Stomach (tissue), 8 donors: ENCODE measurements at regions not wholly inside any gene's neighbourhood (a gene's known extent, or its start where the extent isn't known, plus 50 kb on each side); places are given as distances from the start of the nearest gene placed in this dataset.

Experiments used
- DNase-seq, 2 donors: peaks; one replicate each; pipeline versions ENCODE4 v3.0.0 to v3.0.0-alpha.2; 2013 to 2019
- H3K27ac ChIP-seq, 5 donors: fragments of 200-600 bp in 4 of 5; sonication (generic) in 4 of 5; one replicate each; pipeline ENCODE4 v1.5.1; 2013 to 2019; ENCODE audit warnings: mild to moderate bottlenecking in 1 of 5, moderate library complexity in 1 of 5
- H3K27me3 ChIP-seq, 3 donors: fragments of 200-600 bp; sonication (generic); one replicate each; pipeline ENCODE4 v1.5.1; 2017 to 2019; ENCODE audit warnings: mixed run types in 1 of 3
- H3K36me3 ChIP-seq, 4 donors: fragments of 200-600 bp; sonication (generic); 1 replicate in 3 of 4; 2 replicates in 1 of 4; pipeline ENCODE4 v1.5.1; 2016 to 2019
- H3K4me1 ChIP-seq, 4 donors: fragments of 200-600 bp; sonication (generic); one replicate each; pipeline ENCODE4 v1.5.1; 2016 to 2019
- H3K4me3 ChIP-seq, 4 donors: fragments of 200-600 bp; sonication (generic) in 3 of 4; one replicate each; pipeline ENCODE4 v1.5.1; 2016 to 2019; ENCODE audit warnings: mild to moderate bottlenecking in 1 of 4
- H3K9me3 ChIP-seq, 4 donors: fragments of 200-600 bp; sonication (generic); one replicate each; pipeline ENCODE4 v1.5.1; 2016 to 2019
- EP300 ChIP-seq: sonication (generic); formaldehyde crosslinking; IDR thresholded peaks from one replicate; pipeline ENCODE4 v1.6.1; 2017; ENCODE audit warnings: antibody characterized with exemption
- POLR2A ChIP-seq, 4 donors: fragments of 450-650 bp; IDR thresholded peaks; one replicate each; pipeline ENCODE4 v1.6.1; 2016; ENCODE audit warnings: antibody characterized with exemption in 4 of 4, control low read depth in 2 of 4, mild to moderate bottlenecking in 1 of 4, moderate library complexity in 1 of 4
- POLR2AphosphoS5 ChIP-seq, 3 donors: sonication (generic); formaldehyde crosslinking; IDR thresholded peaks; one replicate each; pipeline ENCODE4 v1.6.1; 2016; ENCODE audit warnings: antibody characterized with exemption in 3 of 3
- WGBS, 5 donors: extraction: QIAGEN DNeasy Blood & Tissue Kit in 3 of 5; methylation state at CpG; one replicate each; pipeline versions ENCODE4 v1.1.5 to v1.1.7; 2013 to 2018; 5-methylcytosine and 5-hydroxymethylcytosine counted together
- intact Hi-C: fragments of 100-400 bp; cut with DNase I; formaldehyde crosslinking; loops from one replicate; pipeline ENCODE4 v1.15.1; 2023; ENCODE audit warnings: low total_unique reads
- TF ChIP-seq, protein P1 (sequence below), 7 experiments: fragments of 450-650 bp in 4 of 7; fragments of 200-600 bp in 3 of 7; sonication (generic) in 3 of 7; IDR thresholded peaks; one replicate each; pipeline ENCODE4 v1.5.1; 2016 to 2019; ENCODE audit warnings: antibody characterized with exemption in 7 of 7, control low read depth in 2 of 7, mild to moderate bottlenecking in 1 of 7
- donor health status: healthy with polysubstance abuse.
- donor health status: Bipolar disorder and iron deficiency.
- donor health status: healthy.

DNA sequence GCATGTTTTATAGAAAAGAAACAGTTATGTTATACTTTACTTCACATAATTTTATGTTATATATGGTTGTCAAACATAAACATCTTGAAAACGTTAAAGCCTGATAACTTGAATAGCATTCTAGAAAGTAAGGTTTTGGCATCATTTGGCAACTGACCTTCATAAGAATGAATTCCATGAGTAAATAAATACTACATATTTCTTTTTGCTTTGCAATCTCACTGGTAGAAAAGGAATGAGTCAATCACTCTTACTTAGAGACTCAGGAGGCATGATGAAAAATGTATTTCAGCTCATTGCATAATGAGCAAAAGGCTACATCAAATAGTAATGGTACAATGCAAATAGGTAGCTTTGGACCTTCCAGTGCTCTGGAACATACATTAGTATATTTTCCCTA lies 1381.9 kb downstream of the EFNB2 start:
- no peak overlapping the region for H3K4me3 ChIP-seq
- no peak overlapping the region for H3K27ac ChIP-seq
- H3K9me3 ChIP-seq, result no peaks in the 10 kb centered on the region
- H3K4me1 ChIP-seq, result no peaks in the 10 kb centered on the region
- WGBS, 5 donors, result 59 to 73% (median 63%) methylated on average over 1 of the region's 1 CpG
- no peaks in the 10 kb centered on the region for H3K27me3 ChIP-seq
- TF ChIP-seq POLR2AphosphoS5 (IDR thresholded peaks at IDR 0.05) (no peak), EP300 (no peak), POLR2A (IDR thresholded peaks at IDR 0.05) (no peak)
- TF ChIP-seq, protein P1, sequence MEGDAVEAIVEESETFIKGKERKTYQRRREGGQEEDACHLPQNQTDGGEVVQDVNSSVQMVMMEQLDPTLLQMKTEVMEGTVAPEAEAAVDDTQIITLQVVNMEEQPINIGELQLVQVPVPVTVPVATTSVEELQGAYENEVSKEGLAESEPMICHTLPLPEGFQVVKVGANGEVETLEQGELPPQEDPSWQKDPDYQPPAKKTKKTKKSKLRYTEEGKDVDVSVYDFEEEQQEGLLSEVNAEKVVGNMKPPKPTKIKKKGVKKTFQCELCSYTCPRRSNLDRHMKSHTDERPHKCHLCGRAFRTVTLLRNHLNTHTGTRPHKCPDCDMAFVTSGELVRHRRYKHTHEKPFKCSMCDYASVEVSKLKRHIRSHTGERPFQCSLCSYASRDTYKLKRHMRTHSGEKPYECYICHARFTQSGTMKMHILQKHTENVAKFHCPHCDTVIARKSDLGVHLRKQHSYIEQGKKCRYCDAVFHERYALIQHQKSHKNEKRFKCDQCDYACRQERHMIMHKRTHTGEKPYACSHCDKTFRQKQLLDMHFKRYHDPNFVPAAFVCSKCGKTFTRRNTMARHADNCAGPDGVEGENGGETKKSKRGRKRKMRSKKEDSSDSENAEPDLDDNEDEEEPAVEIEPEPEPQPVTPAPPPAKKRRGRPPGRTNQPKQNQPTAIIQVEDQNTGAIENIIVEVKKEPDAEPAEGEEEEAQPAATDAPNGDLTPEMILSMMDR (IDR thresholded peaks at IDR 0.05), result no peak
- intact Hi-C loops, result no loop called here
- no peak for DNase-seq
- no peaks in the 10 kb centered on the region for H3K36me3 ChIP-seq

DNA sequence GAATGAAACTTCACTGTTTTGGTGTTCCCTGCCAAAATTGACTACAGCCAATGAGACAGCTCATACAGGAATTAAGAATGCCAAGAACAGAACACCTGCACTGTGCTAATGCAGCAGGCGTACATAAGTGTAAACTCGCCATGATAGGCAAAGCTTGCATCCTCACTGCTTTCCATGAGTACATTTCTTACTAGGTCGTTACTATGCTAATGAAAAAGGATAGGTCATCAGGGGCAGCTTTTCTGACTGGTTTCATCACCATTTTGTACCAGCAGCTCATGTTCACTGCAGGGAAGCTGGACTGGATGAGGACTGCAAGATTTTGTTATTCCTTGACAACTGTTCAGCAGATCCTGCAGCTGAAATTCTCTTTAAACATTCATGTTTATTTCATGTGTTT lies 1383.8 kb downstream of the EFNB2 start:
- H3K4me1 ChIP-seq, result no peaks in the 10 kb centered on the region
- no peaks in the 10 kb centered on the region for H3K27me3 ChIP-seq
- WGBS, 5 donors, result 79 to 86% (median 81%) methylated on average over 3 of the region's 3 CpGs
- intact Hi-C loops, result no loop called here
- no peak overlapping the region for H3K4me3 ChIP-seq
- TF ChIP-seq EP300, result no peak
- no peak for DNase-seq
- H3K36me3 ChIP-seq, result no peaks in the 10 kb centered on the region
- no peaks in the 10 kb centered on the region for H3K9me3 ChIP-seq
- H3K27ac ChIP-seq, result no peak overlapping the region

DNA sequence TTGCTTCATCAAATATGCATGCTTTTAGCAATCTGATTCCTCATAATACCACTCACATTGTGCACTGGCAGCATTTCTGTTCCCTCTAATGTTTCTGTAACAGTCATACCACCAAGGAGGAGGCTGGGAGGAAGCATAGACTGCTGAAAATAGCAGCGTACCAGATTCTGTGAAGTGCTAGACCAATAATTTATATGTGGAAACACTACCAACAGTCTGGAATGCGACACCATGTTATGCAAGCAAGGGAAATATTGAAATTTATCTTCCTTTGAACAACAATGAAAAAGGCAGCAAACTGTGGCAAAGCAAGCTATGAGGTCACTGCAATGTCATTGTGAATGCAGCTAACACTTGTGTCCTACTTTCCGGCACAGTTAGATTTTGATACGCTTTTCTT lies 1388.0 kb downstream of the EFNB2 start:
- Histone ChIP-seq H3K27ac (no peak overlapping the region), H3K36me3 (no peaks in the 10 kb centered on the region), H3K4me3 (no peak overlapping the region), H3K4me1 (no peaks in the 10 kb centered on the region), H3K9me3 (no peaks in the 10 kb centered on the region), H3K27me3 (no peaks in the 10 kb centered on the region)
- no peak for TF ChIP-seq POLR2A (IDR thresholded peaks at IDR 0.05)
- TF ChIP-seq EP300, result no peak
- no peak for TF ChIP-seq POLR2AphosphoS5 (IDR thresholded peaks at IDR 0.05)
- TF ChIP-seq, protein P1 (IDR thresholded peaks at IDR 0.05), result no peak
- 84 to 87% (median 85%) methylated on average over 4 of the region's 4 CpGs for WGBS, 5 donors
- intact Hi-C loops, result no loop called here
- DNase-seq, result peak in 1 of 2 donors; percentile 13

DNA sequence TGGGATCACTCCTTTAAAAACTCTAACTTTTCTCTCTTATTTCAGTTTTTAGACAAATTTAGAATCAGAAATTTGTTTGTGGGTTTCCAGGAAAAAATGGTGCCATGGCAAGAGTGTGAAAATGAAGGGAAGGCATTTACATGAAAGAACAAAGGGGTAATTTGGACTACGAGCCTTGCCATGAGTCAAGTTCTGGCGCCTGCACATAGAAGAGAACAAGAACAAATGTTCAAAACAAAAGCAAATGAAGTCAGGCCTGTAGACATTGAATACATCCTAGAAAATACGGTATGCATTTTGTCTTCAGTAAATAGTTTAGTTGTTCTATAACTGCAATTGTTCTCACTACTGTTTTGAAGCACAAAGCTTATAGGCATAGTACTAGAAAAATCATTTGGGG lies 1390.5 kb downstream of the EFNB2 start:
- no peak for DNase-seq
- Histone ChIP-seq H3K9me3 (no peaks in the 10 kb centered on the region), H3K27me3 (no peaks in the 10 kb centered on the region), H3K27ac (no peak overlapping the region), H3K4me1 (no peaks in the 10 kb centered on the region), H3K4me3 (no peak overlapping the region), H3K36me3 (no peaks in the 10 kb centered on the region)
- 88 to 93% (median 89%) methylated on average over 3 of the region's 3 CpGs for whole genome bisulfite sequencing, 5 donors
- TF ChIP-seq EP300 (no peak), POLR2A (IDR thresholded peaks at IDR 0.05) (no peak), POLR2AphosphoS5 (IDR thresholded peaks at IDR 0.05) (no peak)
- TF ChIP-seq, protein P1 (IDR thresholded peaks at IDR 0.05), result no peak
- intact Hi-C loops, result no loop called here

DNA sequence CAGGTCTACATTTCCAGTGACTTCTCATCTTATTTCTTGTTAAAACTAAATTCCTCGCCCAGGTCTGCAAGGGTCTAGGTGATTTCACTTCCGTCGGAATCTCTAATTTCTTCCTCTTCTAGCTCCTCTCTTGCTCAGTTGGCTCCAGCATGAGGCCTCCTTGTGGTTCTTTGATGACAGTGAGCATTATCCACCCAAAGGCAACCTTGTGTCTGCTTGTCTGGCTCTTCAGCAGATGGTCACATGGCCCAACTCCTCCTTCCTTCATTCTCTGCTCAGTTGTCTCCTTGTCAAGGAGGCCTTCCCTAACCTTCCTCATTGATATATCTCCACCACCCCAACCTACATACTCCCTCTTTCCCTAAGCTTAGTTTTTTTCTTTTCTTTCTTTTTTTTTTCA lies 1391.4 kb downstream of the EFNB2 start:
- 71 to 99% (median 95%) methylated on average over 3 of the region's 3 CpGs for WGBS, 5 donors
- H3K4me1 ChIP-seq, result no peaks in the 10 kb centered on the region
- no peak for TF ChIP-seq POLR2AphosphoS5 (IDR thresholded peaks at IDR 0.05)
- TF ChIP-seq POLR2A (IDR thresholded peaks at IDR 0.05), result no peak
- TF ChIP-seq EP300, result no peak
- TF ChIP-seq, protein P1 (IDR thresholded peaks at IDR 0.05), result no peak

More for the DNA sequence above, 1391.4 kb downstream of the EFNB2 start:
- Histone ChIP-seq H3K36me3 (no peaks in the 10 kb centered on the region), H3K9me3 (no peaks in the 10 kb centered on the region), H3K27ac (no peak overlapping the region), H3K4me3 (no peak overlapping the region), H3K27me3 (no peaks in the 10 kb centered on the region)
- intact Hi-C loops, result no loop called here
- no peak for DNase-seq
